ENCODE measurements at regions not wholly inside any gene's neighbourhood (a gene's known extent, or its start where the extent isn't known, plus 50 kb on each side); places are given as distances from the start of the nearest gene placed in this dataset.
"Not testable (repeated sequence)": the region's sequence is repeated elsewhere in the genome, so short reads cannot be mapped to it uniquely, and the experiment has no call there.

GRCh38 chr9:89690334-89690912 lies 85.6 kb downstream of the GADD45G start:
- TF ChIP-seq, protein P1, sequence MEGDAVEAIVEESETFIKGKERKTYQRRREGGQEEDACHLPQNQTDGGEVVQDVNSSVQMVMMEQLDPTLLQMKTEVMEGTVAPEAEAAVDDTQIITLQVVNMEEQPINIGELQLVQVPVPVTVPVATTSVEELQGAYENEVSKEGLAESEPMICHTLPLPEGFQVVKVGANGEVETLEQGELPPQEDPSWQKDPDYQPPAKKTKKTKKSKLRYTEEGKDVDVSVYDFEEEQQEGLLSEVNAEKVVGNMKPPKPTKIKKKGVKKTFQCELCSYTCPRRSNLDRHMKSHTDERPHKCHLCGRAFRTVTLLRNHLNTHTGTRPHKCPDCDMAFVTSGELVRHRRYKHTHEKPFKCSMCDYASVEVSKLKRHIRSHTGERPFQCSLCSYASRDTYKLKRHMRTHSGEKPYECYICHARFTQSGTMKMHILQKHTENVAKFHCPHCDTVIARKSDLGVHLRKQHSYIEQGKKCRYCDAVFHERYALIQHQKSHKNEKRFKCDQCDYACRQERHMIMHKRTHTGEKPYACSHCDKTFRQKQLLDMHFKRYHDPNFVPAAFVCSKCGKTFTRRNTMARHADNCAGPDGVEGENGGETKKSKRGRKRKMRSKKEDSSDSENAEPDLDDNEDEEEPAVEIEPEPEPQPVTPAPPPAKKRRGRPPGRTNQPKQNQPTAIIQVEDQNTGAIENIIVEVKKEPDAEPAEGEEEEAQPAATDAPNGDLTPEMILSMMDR (IDR thresholded peaks at IDR 0.05; ENCODE audit: low read depth, low read length): no peak
- TF ChIP-seq MAX (IDR thresholded peaks at IDR 0.05; ENCODE audit: low read depth, low read length) (no peak), MYC (IDR thresholded peaks at IDR 0.05; ENCODE audit: low read depth, low read length) (no peak), POLR2A (IDR thresholded peaks at IDR 0.05; ENCODE audit: extremely low read depth, insufficient read length) (no peak)
- DNase-seq (ENCODE audit: low read depth): no peak
- no peak overlapping the region for H3K4me3 ChIP-seq (ENCODE audit: low read depth, low read length)

DNA sequence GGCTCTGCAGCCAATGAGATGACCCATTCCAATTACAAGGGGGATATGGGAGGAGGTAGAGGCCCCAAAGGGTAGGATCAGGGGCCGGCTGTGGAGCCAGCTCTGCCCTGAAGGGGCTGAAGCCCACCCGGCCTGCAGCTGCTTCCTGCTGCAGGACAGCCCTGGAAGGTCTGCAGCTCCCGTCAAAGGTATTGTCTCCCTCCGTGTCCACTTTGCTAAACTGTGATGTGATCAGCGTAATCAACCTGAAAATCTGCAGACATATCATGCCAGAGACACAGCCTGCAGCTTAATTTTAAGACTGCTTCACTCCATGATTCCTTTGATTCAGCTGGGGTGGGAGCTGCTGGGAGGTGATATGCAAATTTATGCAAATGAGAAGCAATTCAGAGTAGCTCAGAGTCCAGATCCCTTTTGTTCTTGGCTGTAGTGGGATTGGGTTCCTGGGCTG lies 90.7 kb downstream of the GADD45G start:
- no peak for TF ChIP-seq POLR2A (IDR thresholded peaks at IDR 0.05; ENCODE audit: extremely low read depth, insufficient read length)
- TF ChIP-seq MAX (IDR thresholded peaks at IDR 0.05; ENCODE audit: low read depth, low read length): no peak
- no peak for TF ChIP-seq MYC (IDR thresholded peaks at IDR 0.05; ENCODE audit: low read depth, low read length)
- TF ChIP-seq, protein P1 (IDR thresholded peaks at IDR 0.05; ENCODE audit: low read depth, low read length): no peak
- no peak for DNase-seq (ENCODE audit: low read depth)

DNA sequence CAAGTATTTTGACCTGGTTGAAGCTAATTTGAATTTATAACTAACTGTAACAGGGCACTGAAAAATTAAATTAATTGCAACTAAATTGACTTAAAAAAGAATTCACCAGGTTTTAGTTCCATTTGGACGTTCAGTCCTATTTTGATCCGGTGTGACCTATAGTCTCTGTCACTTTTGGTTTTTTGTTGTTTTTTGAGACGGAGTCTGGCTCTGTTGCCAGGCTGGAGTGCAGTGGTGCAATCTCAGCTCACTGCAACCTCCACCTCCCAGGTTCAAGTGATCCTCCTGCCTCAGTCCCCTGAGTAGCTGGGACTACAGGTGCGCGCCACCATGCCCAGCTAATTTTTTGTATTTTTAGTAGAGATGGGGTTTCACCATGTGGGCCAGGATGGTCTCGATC lies 91.2 kb downstream of the GADD45G start:
- not testable (repeated sequence) for DNase-seq (ENCODE audit: low read depth); H3K4me3 ChIP-seq (ENCODE audit: low read depth, low read length)

More for the DNA sequence above, 90.7 kb downstream of the GADD45G start:
- H3K4me3 ChIP-seq (ENCODE audit: low read depth, low read length): no peak overlapping the region

DNA sequence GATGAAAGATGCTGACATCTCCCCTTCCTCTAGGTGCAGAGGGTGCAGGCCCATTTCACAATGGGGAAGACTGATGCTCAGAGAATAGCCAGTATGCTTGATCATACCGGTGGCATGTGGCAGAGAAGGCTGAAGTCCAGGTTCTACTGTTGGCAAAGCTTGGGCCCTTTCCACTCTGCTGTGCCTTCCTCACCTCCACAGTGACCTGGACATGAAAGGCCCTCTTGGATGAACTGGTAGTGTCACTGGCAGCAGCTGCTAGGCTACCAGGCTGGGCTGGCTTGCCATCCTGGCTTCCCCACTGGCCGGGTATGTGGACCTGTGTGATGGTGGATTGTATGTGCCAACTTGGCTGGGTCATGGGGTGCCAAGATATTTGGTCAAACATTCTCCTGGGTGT lies 92.0 kb downstream of the GADD45G start:
- no peak for DNase-seq (ENCODE audit: low read depth)
- TF ChIP-seq, protein P1 (IDR thresholded peaks at IDR 0.05; ENCODE audit: low read depth, low read length): no peak
- no peak for TF ChIP-seq MYC (IDR thresholded peaks at IDR 0.05; ENCODE audit: low read depth, low read length)
- no peak for TF ChIP-seq MAX (IDR thresholded peaks at IDR 0.05; ENCODE audit: low read depth, low read length)
- no peak for TF ChIP-seq POLR2A (IDR thresholded peaks at IDR 0.05; ENCODE audit: extremely low read depth, insufficient read length)
- H3K4me3 ChIP-seq (ENCODE audit: low read depth, low read length): no peak overlapping the region

DNA sequence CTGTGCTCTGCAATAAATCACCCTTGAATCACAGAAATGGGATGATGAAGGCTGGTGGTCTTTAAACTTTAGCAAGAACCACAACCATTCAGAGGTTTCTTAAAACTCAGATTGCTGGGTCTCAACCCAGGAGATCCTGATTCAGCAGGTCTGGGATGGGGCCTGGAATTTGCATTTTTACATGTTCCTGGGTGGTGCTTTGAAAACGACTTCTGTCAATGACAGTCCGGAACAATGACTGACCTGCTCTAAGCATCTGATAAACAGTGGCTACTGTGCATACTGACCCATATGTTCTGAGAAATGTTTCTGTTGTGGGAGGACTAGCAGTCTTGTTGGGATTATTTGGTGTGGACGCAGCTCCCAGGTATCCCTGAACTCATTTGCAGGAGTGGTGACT lies 92.7 kb downstream of the GADD45G start:
- TF ChIP-seq POLR2A (IDR thresholded peaks at IDR 0.05; ENCODE audit: extremely low read depth, insufficient read length): no peak
- DNase-seq (ENCODE audit: low read depth): no peak
- H3K4me3 ChIP-seq (ENCODE audit: low read depth, low read length): no peak overlapping the region

DNA sequence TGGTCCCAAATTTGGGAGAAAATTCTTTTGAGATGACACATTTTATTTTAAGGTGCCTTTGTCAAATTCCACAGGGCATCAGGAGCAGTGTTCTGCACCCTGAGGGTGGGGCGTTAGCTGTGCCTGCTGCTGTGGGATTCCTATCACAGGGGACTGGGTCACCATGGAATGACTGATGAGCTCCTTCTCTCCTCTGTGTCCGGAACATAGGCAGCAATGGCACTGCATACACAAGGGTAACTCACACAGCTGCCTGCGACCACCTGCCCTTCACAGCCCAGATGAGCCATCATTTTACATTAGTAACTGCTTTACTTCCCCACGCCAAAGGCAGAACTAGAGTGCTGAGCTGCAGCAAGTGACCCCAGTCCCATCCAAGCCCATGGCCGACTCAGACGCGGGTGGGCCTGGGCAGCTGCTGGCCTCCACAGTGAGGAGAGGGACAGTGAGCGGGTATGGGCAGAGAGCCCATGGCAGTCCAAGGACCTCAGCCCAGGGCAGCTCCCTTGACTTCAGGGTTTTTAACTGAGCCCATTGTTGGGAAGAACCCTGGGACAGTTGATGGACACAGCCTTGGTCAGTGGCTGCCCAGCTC lies 93.7 kb downstream of the GADD45G start:
- no peak overlapping the region for H3K4me3 ChIP-seq (ENCODE audit: low read depth, low read length)
- TF ChIP-seq, protein P1 (IDR thresholded peaks at IDR 0.05; ENCODE audit: low read depth, low read length): no peak
- TF ChIP-seq MYC (IDR thresholded peaks at IDR 0.05; ENCODE audit: low read depth, low read length): no peak
- no peak for TF ChIP-seq MAX (IDR thresholded peaks at IDR 0.05; ENCODE audit: low read depth, low read length)
- TF ChIP-seq POLR2A (IDR thresholded peaks at IDR 0.05; ENCODE audit: extremely low read depth, insufficient read length): no peak

GRCh38 chr9:89699646-89700045 lies 94.8 kb downstream of the GADD45G start:
- TF ChIP-seq, protein P1 (IDR thresholded peaks at IDR 0.05; ENCODE audit: low read depth, low read length): no peak
- no peak for TF ChIP-seq MYC (IDR thresholded peaks at IDR 0.05; ENCODE audit: low read depth, low read length)
- TF ChIP-seq MAX (IDR thresholded peaks at IDR 0.05; ENCODE audit: low read depth, low read length): no peak
- no peak for TF ChIP-seq POLR2A (IDR thresholded peaks at IDR 0.05; ENCODE audit: extremely low read depth, insufficient read length)
- DNase-seq (ENCODE audit: low read depth): no peak
- H3K4me3 ChIP-seq (ENCODE audit: low read depth, low read length): no peak overlapping the region

More for the DNA sequence above, 93.7 kb downstream of the GADD45G start:
- DNase-seq (ENCODE audit: low read depth): no peak
